ENCODE measurements at regions not wholly inside any gene's neighbourhood (a gene's known extent, or its start where the extent isn't known, plus 50 kb on each side); places are given as distances from the start of the nearest gene placed in this dataset.

- no peak for TF ChIP-seq CTCF (IDR thresholded peaks at IDR 0.05; ENCODE audit: low read depth, low read length, missing control alignments)
- DNase-seq (ENCODE audit: extremely low read depth, low read depth): no peak
Measured at GRCh38 chr16:86015606-86016005, 116.6 kb downstream of the IRF8 start.

GRCh38 chr16:86016201-86016965 is 117.4 kb downstream of the IRF8 start:
- peak; percentile 72 for TF ChIP-seq CTCF (IDR thresholded peaks at IDR 0.05; ENCODE audit: low read depth, low read length, missing control alignments)
- no peak for DNase-seq (ENCODE audit: extremely low read depth, low read depth)
- no peak overlapping the region for H3K4me3 ChIP-seq (replicated peaks; ENCODE audit: low read depth, low read length)

More at GRCh38 chr16:86015606-86016005, 116.6 kb downstream of the IRF8 start:
- H3K4me3 ChIP-seq (replicated peaks; ENCODE audit: low read depth, low read length): no peak overlapping the region

- H3K4me3 ChIP-seq (replicated peaks; ENCODE audit: low read depth, low read length): no peak overlapping the region
- TF ChIP-seq CTCF (IDR thresholded peaks at IDR 0.05; ENCODE audit: low read depth, low read length, missing control alignments): no peak
- DNase-seq (ENCODE audit: extremely low read depth, low read depth): no peak
Measured at GRCh38 chr16:86018071-86018470, 119.1 kb downstream of the IRF8 start.

DNA sequence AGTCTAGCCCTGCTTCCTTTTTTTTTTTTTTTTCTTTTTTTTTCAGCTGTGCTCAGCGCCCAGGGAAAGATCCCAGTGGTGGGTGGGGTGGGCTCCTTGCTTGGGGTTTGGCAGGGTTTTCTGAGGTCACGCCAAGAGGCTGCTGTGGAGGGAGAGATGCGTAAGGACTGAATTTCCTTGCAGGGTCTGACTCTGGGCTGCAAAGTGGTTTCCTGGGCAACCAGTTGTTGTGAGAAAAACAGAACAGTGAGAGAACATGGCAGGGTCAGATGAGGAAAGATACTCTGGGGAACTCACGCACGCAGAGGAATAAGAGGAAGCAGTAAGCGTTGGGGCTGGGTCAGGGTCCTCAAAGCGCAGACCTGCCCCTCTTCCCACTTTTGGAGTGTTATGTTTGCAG is 119.5 kb downstream of the IRF8 start:
- H3K4me3 ChIP-seq (replicated peaks; ENCODE audit: low read depth, low read length): no peak overlapping the region
- no peak for TF ChIP-seq CTCF (IDR thresholded peaks at IDR 0.05; ENCODE audit: low read depth, low read length, missing control alignments)

GRCh38 chr16:86018941-86019340 is 120.0 kb downstream of the IRF8 start:
- DNase-seq (ENCODE audit: extremely low read depth, low read depth): no peak
- H3K4me3 ChIP-seq (replicated peaks; ENCODE audit: low read depth, low read length): no peak overlapping the region

More for the DNA sequence above, 119.5 kb downstream of the IRF8 start:
- DNase-seq (ENCODE audit: extremely low read depth, low read depth): no peak

DNA sequence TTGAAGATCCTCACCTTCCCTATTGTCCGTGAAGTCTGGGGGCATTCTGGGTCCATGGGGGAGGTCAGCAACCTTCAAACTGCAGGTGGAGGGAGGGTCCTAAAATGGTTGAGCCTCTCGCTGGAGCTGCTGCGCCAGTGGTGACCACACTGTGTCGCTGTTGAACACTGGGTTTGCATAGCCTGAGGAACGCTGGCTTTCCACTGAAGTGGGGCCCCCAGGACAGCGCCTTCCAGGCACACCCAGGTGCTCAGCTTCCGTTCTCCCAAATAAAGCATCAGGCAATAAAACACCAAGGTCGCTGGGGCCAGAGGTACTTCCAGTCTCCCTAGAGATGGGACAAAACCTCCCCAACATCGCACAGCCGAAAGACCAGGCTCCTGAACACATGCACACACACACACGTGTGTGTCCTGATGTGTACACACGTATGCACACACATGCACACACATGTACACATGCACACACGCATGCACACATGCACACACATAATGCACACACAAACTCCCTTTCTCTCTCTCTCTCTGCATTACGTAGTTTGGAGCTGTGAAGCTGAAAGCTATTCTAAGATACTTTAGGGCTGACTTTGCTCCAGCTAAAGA is 120.6 kb downstream of the IRF8 start:
- peak; percentile 35 for TF ChIP-seq CTCF (IDR thresholded peaks at IDR 0.05; ENCODE audit: low read depth, low read length, missing control alignments)
- H3K4me3 ChIP-seq (replicated peaks; ENCODE audit: low read depth, low read length): no peak overlapping the region
- DNase-seq (ENCODE audit: extremely low read depth, low read depth): no peak

More at GRCh38 chr16:86018941-86019340, 120.0 kb downstream of the IRF8 start:
- TF ChIP-seq CTCF (IDR thresholded peaks at IDR 0.05; ENCODE audit: low read depth, low read length, missing control alignments): no peak
